HG02885 (cell line): ENCODE measurements at regions not wholly inside any gene's neighbourhood (a gene's known extent, or its start where the extent isn't known, plus 50 kb on each side); places are given as distances from the start of the nearest gene placed in this dataset.

Source experiments
- ATAC-seq: cut with Tn5 transposase; IDR thresholded peaks from one replicate; pipeline ENCODE4 v1.9.1; 2021; ENCODE audit warnings: mild to moderate bottlenecking; ENCODE audit not compliant: unreplicated experiment, poor library complexity

- ATAC-seq = no peak
These were observed 2233.4 kb downstream of the ARAP2 start for GRCh38 chr4:34010751-34011519.

- ATAC-seq = no peak
These were observed 2209.1 kb downstream of the ARAP2 start for GRCh38 chr4:34035225-34035624.

DNA sequence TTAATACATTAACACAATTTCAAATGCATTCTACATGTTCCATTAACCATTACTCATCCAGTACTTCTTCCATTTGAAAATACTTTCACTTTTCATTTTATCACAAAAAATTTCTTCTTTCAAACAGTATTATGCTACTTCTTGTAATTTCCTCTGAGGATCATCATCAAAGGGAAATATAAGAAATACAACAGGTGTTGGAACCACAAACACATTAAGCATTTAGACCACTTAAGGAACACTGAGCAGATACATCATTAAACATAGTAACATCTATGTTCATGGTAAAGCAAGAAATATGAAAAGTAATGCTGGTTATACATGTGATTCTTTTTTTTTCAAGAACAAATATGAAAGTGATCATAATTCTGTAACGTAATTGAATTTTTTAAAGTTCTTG lies 2207.0 kb downstream of the ARAP2 start:
- no peak for ATAC-seq

DNA sequence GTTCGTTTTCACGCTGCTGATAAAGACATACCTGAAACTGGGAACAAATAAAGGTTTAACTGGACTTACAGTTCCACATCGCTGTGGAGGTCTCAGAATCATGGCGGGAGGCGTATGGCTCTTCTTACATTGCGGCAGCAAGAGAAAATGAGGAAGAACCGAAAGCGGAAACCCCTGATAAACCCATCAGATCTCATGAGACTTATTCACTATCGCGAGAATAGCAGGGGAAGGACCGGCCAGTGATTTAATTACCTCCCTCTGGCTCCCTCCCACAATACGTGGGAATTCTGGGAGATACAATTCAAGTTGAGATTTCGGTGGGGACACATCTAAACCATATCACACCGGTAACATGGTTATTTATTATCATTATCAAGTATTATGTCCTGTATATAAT lies 2204.5 kb downstream of the ARAP2 start:
- ATAC-seq = no peak

GRCh38 chr4:34043131-34043530 lies 2201.2 kb downstream of the ARAP2 start:
- no peak for ATAC-seq

DNA sequence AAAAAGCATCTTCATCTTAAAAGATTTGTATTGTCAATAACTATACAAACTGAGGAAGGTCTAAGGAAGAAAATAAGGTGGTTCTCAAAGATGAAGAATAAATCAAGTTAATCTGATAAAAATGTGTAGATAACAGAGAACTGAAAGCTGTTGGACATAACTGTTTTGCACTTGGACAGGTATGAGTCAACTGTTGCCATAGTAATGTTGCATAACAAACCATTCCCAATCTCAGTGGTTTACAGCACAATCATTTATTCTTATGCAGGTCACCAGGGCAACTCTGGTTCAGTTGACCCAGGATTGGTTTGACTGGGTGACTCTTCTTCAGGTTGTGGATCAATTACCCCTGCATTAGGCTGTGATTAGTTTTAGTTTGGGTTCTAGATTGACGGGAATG lies 2197.7 kb downstream of the ARAP2 start:
- ATAC-seq = no peak

DNA sequence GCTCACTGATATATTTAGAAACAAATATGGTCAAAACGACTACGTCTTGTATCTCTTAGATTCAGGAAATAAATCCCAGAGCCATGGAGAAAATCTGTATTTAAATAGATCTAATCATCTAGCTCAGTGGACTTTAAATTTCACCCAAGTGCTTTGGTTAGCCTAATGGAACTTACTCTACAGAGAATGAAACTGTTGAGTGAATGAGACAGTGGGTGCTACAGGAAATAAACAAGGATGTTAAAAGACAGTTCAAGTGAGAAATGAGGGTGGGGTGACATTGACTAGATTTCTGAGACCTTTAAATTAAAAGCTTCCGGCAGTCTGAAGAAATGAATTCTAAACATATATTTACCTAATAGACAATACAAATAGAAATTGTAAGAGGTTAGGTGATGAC lies 2197.0 kb downstream of the ARAP2 start:
- no peak for ATAC-seq

DNA sequence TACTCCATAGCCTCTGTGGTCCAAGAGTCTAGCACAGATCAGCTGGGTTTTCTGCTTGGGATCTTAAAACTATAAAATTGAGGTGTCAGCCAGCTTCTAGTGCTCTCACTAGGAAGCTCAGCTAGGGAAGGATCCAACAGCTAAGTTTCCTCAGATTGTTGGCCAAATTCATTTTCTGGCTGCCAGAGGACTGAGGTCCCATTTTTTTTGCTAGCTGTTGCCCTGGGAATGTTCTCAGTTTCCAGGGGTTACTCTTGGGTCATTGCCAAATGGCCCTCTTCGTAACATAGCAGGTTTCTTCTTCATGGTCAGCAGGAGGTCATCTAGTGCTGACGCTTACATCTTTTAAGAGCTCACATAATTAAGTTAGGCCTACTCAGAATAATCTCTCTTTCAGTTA lies 2178.2 kb downstream of the ARAP2 start:
- ATAC-seq = no peak

DNA sequence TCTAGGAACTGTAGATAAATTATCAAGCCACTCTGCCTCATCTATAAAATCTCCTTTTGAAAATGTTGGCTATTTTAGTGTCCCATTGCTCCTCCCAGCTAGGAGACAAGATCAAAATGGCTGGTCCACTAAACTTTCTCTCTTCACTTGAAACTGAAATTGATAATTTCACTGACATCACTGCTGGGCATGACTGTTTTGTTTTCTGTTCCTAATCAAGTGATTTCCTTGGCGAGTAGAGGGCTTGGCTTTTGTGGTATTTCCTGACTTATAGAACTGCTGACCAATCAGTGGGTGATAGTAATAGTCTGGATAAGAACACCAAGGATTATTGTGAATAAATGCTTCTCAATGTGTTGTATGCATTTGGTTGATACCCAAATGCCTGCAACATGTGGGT lies 2152.9 kb downstream of the ARAP2 start:
- no peak for ATAC-seq

- ATAC-seq = no peak
These were observed 2150.2 kb downstream of the ARAP2 start for GRCh38 chr4:34094114-34094513.

- no peak for ATAC-seq
These were observed 2139.0 kb downstream of the ARAP2 start for GRCh38 chr4:34105311-34105710.

DNA sequence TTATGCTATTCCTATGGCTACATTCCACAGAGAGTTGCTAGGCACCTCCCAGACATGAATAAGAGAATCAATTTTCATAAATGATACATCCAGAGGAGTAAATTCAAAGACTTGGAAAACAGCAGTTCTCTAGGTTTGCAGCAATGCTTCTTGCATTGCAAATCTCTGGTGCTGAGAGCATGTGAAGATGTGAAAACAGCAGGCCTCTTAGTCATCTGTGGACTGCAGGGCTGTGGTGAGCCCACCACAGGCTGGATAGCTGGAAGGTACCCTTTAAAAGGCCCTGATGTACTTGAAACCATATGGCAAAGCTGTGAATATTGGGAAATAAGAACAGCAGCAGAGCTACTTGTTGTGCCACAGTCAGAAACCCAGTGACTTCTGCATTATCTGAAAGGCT lies 2135.9 kb downstream of the ARAP2 start:
- ATAC-seq = no peak

DNA sequence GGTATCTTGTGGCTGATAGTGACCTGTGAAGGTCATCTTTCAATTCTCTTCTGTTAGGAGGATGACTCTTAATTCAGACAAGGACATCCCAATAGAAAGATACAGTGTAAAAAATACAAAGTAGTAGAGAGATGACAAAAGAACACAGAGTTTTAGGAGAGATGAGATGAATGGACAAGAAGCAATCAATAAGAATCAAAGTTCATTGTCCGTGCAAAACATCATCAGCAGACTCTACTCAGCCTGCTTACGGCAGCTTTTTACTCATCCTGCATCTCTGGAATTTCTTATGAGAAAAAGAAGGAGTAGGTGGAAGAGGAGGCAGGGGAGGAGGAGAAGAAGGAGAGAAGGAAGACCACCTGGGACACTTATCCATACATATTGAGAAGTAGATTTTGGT lies 2131.7 kb downstream of the ARAP2 start:
- no peak for ATAC-seq

GRCh38 chr4:34138385-34138784 lies 2105.9 kb downstream of the ARAP2 start:
- ATAC-seq = no peak

DNA sequence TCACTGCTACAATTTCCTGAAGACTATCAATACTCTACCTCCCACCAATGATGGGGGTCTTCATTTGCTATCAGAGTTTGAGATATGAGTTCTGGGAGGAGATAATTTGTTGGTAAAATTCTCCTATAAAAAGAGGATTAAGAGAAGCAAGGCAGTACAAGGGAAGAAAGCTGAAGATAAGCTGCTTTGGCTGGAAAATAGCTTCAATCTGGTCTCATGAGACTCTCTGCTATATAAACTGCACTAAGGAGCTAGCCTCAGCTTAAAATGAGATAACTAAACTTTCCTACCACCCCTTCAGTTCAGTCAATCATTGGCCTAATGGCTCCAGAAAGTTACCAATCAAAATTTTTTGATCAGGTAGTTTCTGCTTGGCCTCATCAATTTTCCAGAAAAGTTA lies 2105.0 kb downstream of the ARAP2 start:
- ATAC-seq = no peak

- ATAC-seq = no peak
These were observed 2095.9 kb downstream of the ARAP2 start for GRCh38 chr4:34148322-34148908.

- ATAC-seq = no peak
These were observed 2086.8 kb downstream of the ARAP2 start for GRCh38 chr4:34157547-34157946.

- no peak for ATAC-seq
These were observed 2085.4 kb downstream of the ARAP2 start for GRCh38 chr4:34158878-34159277.

DNA sequence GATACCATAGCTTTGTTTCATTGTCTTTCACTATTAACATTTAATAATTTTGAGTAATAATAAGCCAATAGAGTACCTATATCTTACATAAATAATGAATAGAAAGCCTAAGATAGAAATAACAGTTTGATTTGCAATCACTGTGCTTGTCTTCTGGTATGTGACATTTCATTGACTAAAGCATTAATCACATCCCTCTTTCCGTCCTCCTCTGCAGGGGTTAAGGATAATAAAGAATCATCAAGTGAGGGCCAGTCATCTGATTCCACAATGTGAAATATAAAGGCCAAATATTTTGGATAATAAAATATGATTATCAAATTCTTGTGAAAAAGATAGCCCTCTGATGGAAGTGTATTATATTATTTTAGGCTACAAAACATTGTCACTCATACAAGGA lies 2073.4 kb downstream of the ARAP2 start:
- ATAC-seq = no peak

DNA sequence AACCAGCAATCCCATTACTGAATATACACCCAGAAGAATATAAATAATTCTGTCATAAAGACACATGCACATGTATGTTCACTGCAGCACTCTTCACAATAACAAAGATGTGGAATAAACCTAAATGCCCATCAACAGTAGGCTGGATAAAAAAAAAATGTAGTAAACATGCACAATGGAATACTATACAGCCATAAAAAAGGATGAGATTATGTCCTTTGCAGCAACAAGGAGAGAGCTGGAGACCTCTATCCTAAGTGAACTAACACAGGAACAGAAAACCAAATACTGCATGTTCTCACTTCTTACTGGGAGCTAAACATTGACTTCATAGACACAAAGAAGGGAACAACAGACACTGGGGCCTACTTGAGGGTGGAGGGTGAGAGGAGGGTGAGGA lies 2067.7 kb downstream of the ARAP2 start:
- ATAC-seq = no peak

DNA sequence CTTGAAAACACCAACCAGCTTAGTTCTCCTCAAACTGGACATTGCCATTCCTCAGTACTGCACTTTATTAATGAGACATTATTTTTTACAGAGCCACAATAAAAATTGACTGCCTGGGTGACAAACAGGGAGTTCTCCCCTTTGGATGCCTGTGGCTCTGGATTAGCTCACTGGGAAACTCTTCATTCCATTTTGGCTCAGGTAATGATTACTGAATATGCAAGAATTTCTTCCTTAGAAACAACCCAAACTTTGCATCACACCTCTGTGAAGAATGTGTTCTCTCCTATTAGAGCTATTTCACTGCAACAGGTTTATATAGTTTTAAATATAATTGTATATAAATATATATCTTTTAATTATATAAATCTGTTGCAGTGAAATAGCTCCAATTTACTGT lies 2065.8 kb downstream of the ARAP2 start:
- no peak for ATAC-seq

GRCh38 chr4:34181311-34181841 lies 2062.9 kb downstream of the ARAP2 start:
- no peak for ATAC-seq
